ENCODE measurements at regions not wholly inside any gene's neighbourhood (a gene's known extent, or its start where the extent isn't known, plus 50 kb on each side); places are given as distances from the start of the nearest gene placed in this dataset.
"Not testable (repeated sequence)": the region's sequence is repeated elsewhere in the genome, so short reads cannot be mapped to it uniquely, and the experiment has no call there.

GRCh38 chr9:97773723-97774122 is 76.6 kb upstream of the XPA start:
- intact Hi-C loops (cut with DNase I): no loop called here
- peak; percentile 79 to 92 for ATAC-seq
- H3K27me3 ChIP-seq (ENCODE audit: control insufficient read depth, insufficient read depth): no peaks in the 10 kb centered on the region
- no peaks in the 10 kb centered on the region for H3K4me1 ChIP-seq (ENCODE audit: control insufficient read depth, insufficient read depth, low read length)
- H3K4me3 ChIP-seq (ENCODE audit: low read length): no peak overlapping the region
- no peak overlapping the region for H3K27ac ChIP-seq (ENCODE audit: low read length)
- 10% methylated on average over 3 of the region's 3 CpGs for WGBS
- H3K9me3 ChIP-seq (ENCODE audit: control insufficient read depth, low read length): no peaks in the 10 kb centered on the region
- peak; percentile 84 to 94 (median 89) for DNase-seq

DNA sequence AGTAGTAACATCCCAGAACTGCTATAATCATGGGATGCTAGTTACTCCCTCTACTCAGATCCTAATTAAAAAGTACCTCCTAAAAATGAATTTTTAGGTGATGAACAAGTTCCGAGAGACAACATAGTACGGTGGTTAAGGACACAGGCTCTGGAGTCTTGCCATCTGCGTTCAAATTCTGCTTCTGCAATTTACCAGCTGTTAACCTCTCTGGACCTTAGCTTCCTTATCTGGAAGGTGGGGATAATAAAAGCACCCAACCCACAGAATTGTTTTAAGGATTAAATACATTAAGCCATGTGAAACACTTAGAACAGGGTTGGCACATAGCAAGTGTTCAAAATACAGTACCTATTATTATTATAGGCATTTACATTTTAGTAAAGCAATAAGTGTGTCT is 77.5 kb upstream of the XPA start:
- intact Hi-C loops (cut with DNase I): no loop called here
- DNase-seq: no peak
- Histone ChIP-seq H3K27me3 (ENCODE audit: control insufficient read depth, insufficient read depth) (no peaks in the 10 kb centered on the region), H3K4me3 (ENCODE audit: low read length) (no peak overlapping the region), H3K9me3 (ENCODE audit: control insufficient read depth, low read length) (peaks cover 1% of the 10 kb centered on the region), H3K27ac (ENCODE audit: low read length) (no peak overlapping the region), H3K4me1 (ENCODE audit: control insufficient read depth, insufficient read depth, low read length) (no peaks in the 10 kb centered on the region)
- ATAC-seq: peak in 1 of 2 donors; percentile 67
- WGBS: 35% methylated on average over 3 of the region's 3 CpGs

DNA sequence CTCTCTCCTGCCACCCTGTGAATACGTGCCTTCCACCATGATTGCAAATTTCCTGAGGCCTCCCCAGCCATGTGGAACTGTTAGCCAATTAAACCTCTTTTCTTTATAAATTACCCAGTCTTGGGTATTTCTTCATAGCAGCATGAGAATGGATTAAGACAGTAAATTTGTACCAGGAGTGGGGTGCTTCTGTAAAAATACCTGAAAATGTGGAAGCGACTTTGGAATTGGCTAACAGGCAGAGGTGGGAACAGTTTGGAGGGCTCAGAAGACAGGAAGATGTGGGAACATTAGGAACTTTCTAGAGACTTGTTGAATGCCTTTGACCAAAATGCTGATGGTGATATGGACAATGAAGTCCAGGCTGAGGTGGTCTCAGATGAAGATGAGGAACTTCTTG is 74.3 kb upstream of the FOXE1 start:
- H3K27me3 ChIP-seq (ENCODE audit: control insufficient read depth, insufficient read depth); DNase-seq; H3K9me3 ChIP-seq (ENCODE audit: control insufficient read depth, low read length); ATAC-seq; H3K27ac ChIP-seq (ENCODE audit: low read length); H3K4me1 ChIP-seq (ENCODE audit: control insufficient read depth, insufficient read depth, low read length); intact Hi-C loops (cut with DNase I); H3K4me3 ChIP-seq (ENCODE audit: low read length): not testable (repeated sequence)
- WGBS: 89% methylated on average over 2 of the region's 2 CpGs

- no peaks in the 10 kb centered on the region for H3K4me1 ChIP-seq (ENCODE audit: control insufficient read depth, insufficient read depth, low read length)
- intact Hi-C loops (cut with DNase I): loop anchor here in 1 of 4 donors (10.0 kb wide), 1 partner anchor 45 kb away; no protein-coding TSS in a partner anchor
- no peak overlapping the region for H3K4me3 ChIP-seq (ENCODE audit: low read length)
- DNase-seq (no peak), ATAC-seq (no peak)
- peaks cover 1% of the 10 kb centered on the region for H3K9me3 ChIP-seq (ENCODE audit: control insufficient read depth, low read length)
- 92% methylated on average over 2 of the region's 2 CpGs for WGBS
- H3K27ac ChIP-seq (ENCODE audit: low read length): no peak overlapping the region
- H3K27me3 ChIP-seq (ENCODE audit: control insufficient read depth, insufficient read depth): no peaks in the 10 kb centered on the region
Measured at GRCh38 chr9:97779608-97780007, 73.4 kb upstream of the FOXE1 start.

GRCh38 chr9:97781902-97782301 is 71.1 kb upstream of the FOXE1 start:
- Histone ChIP-seq H3K9me3 (ENCODE audit: control insufficient read depth, low read length) (peaks cover 1% of the 10 kb centered on the region), H3K4me1 (ENCODE audit: control insufficient read depth, insufficient read depth, low read length) (no peaks in the 10 kb centered on the region), H3K4me3 (ENCODE audit: low read length) (no peak overlapping the region), H3K27me3 (ENCODE audit: control insufficient read depth, insufficient read depth) (no peaks in the 10 kb centered on the region), H3K27ac (ENCODE audit: low read length) (no peak overlapping the region)
- ATAC-seq: no peak
- no peak for DNase-seq
- intact Hi-C loops (cut with DNase I): loop anchor here in 1 of 4 donors (10.0 kb wide), 1 partner anchor 47 kb away; no protein-coding TSS in a partner anchor
- WGBS: 78% methylated on average over 1 of the region's 1 CpG

GRCh38 chr9:97786341-97786740 is 66.7 kb upstream of the FOXE1 start:
- intact Hi-C loops (cut with DNase I): loop anchor here in 1 of 4 donors (10.0 kb wide), 1 partner anchor 52 kb away; no protein-coding TSS in a partner anchor
- WGBS: 59% methylated on average over 5 of the region's 5 CpGs
- ATAC-seq: no peak

DNA sequence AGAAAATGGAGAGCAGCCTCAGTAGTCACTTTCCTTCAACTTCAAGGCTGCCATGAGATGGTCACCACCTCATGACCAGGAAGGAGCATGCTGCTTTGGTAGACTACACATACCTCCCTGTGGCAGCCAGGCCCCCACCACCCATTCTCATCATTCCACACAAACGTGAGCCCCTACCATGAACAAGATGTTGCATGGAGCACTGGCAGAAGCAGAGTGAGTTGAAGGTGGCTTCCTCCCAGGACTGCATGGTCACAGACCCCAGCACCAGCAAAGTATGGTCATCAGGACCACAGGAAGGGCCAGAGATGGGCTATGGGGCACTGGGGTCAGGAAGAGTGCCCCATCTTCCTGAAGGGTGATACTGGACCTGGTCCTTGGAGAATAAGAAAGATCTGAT is 65.5 kb upstream of the FOXE1 start:
- ATAC-seq (no peak), DNase-seq (no peak)
- no peak overlapping the region for H3K27ac ChIP-seq (ENCODE audit: low read length)
- no peak overlapping the region for H3K4me3 ChIP-seq (ENCODE audit: low read length)
- H3K27me3 ChIP-seq (ENCODE audit: control insufficient read depth, insufficient read depth): peaks cover 2% of the 10 kb centered on the region
- intact Hi-C loops (cut with DNase I): loop anchor here in 1 of 4 donors (10.0 kb wide), 1 partner anchor 53 kb away; no protein-coding TSS in a partner anchor
- WGBS: 69% methylated on average over 1 of the region's 1 CpG
- H3K4me1 ChIP-seq (ENCODE audit: control insufficient read depth, insufficient read depth, low read length): no peaks in the 10 kb centered on the region
- H3K9me3 ChIP-seq (ENCODE audit: control insufficient read depth, low read length): no peaks in the 10 kb centered on the region

More at GRCh38 chr9:97786341-97786740, 66.7 kb upstream of the FOXE1 start:
- Histone ChIP-seq H3K4me3 (ENCODE audit: low read length) (no peak overlapping the region), H3K9me3 (ENCODE audit: control insufficient read depth, low read length) (no peaks in the 10 kb centered on the region), H3K27me3 (ENCODE audit: control insufficient read depth, insufficient read depth) (peaks cover 2% of the 10 kb centered on the region), H3K4me1 (ENCODE audit: control insufficient read depth, insufficient read depth, low read length) (no peaks in the 10 kb centered on the region), H3K27ac (ENCODE audit: low read length) (no peak overlapping the region)
- no peak for DNase-seq

GRCh38 chr9:97788763-97789663 is 64.0 kb upstream of the FOXE1 start:
- WGBS: 81% methylated on average over 7 of the region's 7 CpGs
- Histone ChIP-seq H3K9me3 (ENCODE audit: control insufficient read depth, low read length) (no peaks in the 10 kb centered on the region), H3K4me3 (ENCODE audit: low read length) (no peak overlapping the region), H3K27ac (ENCODE audit: low read length) (no peak overlapping the region), H3K4me1 (ENCODE audit: control insufficient read depth, insufficient read depth, low read length) (no peaks in the 10 kb centered on the region), H3K27me3 (ENCODE audit: control insufficient read depth, insufficient read depth) (peaks cover 2% of the 10 kb centered on the region)
- no peak for DNase-seq
- intact Hi-C loops (cut with DNase I): loop anchor here in 1 of 4 donors (10.0 kb wide), 1 partner anchor 54 kb away; no protein-coding TSS in a partner anchor
- ATAC-seq: no peak

DNA sequence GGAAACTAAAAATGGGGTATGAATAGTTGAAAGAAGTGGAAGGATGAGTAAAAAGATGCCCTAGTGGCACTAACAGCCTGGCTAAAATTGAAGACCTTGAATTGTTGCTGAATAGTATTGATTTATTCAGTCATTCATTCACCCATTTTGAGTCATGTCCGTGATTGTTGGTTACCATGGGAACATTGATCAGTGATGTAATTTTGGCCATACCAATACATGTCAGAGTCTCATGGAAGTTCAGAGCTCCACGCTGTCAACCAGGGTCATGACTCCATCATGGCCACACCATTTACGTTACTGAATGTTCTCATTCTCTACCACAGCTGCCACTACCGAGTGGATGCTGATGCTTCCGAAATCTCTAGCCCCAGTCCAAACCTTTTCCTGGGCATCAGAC is 62.5 kb upstream of the FOXE1 start:
- Histone ChIP-seq H3K27ac (ENCODE audit: low read length) (no peak overlapping the region), H3K9me3 (ENCODE audit: control insufficient read depth, low read length) (no peaks in the 10 kb centered on the region), H3K4me3 (ENCODE audit: low read length) (no peak overlapping the region), H3K27me3 (ENCODE audit: control insufficient read depth, insufficient read depth) (peaks cover 2% of the 10 kb centered on the region), H3K4me1 (ENCODE audit: control insufficient read depth, insufficient read depth, low read length) (no peaks in the 10 kb centered on the region)
- intact Hi-C loops (cut with DNase I): no loop called here
- DNase-seq (no peak), ATAC-seq (no peak)
- WGBS: 86% methylated on average over 5 of the region's 5 CpGs

GRCh38 chr9:97791542-97791941 is 61.5 kb upstream of the FOXE1 start:
- Histone ChIP-seq H3K4me1 (ENCODE audit: control insufficient read depth, insufficient read depth, low read length) (no peaks in the 10 kb centered on the region), H3K4me3 (ENCODE audit: low read length) (no peak overlapping the region), H3K27ac (ENCODE audit: low read length) (no peak overlapping the region), H3K9me3 (ENCODE audit: control insufficient read depth, low read length) (no peaks in the 10 kb centered on the region), H3K27me3 (ENCODE audit: control insufficient read depth, insufficient read depth) (peaks cover 2% of the 10 kb centered on the region)
- DNase-seq (no peak), ATAC-seq (no peak)
- WGBS: 62% methylated on average over 4 of the region's 4 CpGs
- intact Hi-C loops (cut with DNase I): no loop called here

GRCh38 chr9:97793067-97793466 is 60.0 kb upstream of the FOXE1 start:
- 40% methylated on average over 1 of the region's 1 CpG for whole genome bisulfite sequencing
- DNase-seq: no peak

More at GRCh38 chr9:97793067-97793466, 60.0 kb upstream of the FOXE1 start:
- no peak for ATAC-seq
- no peaks in the 10 kb centered on the region for H3K4me1 ChIP-seq (ENCODE audit: control insufficient read depth, insufficient read depth, low read length)
- no peak overlapping the region for H3K27ac ChIP-seq (ENCODE audit: low read length)
- intact Hi-C loops (cut with DNase I): no loop called here
- H3K27me3 ChIP-seq (ENCODE audit: control insufficient read depth, insufficient read depth): peaks cover 2% of the 10 kb centered on the region
- H3K9me3 ChIP-seq (ENCODE audit: control insufficient read depth, low read length): no peaks in the 10 kb centered on the region
- H3K4me3 ChIP-seq (ENCODE audit: low read length): no peak overlapping the region
